ENCODE measurements at regions not wholly inside any gene's neighbourhood (a gene's known extent, or its start where the extent isn't known, plus 50 kb on each side); places are given as distances from the start of the nearest gene placed in this dataset.

- TF ChIP-seq CTCF (IDR thresholded peaks at IDR 0.05) (no peak), POLR2A (IDR thresholded peaks at IDR 0.05) (no peak)
These were observed 78.3 kb downstream of the PDCL3 start for GRCh38 chr2:100641125-100641435.

Data from tibial nerve (tissue), 3 donors.